Endothelial cell (in vitro differentiated cells): ENCODE measurements at regions not wholly inside any gene's neighbourhood (a gene's known extent, or its start where the extent isn't known, plus 50 kb on each side); places are given as distances from the start of the nearest gene placed in this dataset.

Experiments
- DNase-seq: peaks from one replicate; pipeline ENCODE4 v3.0.0; 2021; ENCODE audit warnings: low spot score
- H3K27ac Mint-ChIP-seq: one replicate; pipeline ENCODE4 v1.8.0; 2021; ENCODE audit warnings: mixed read lengths, inconsistent platforms; ENCODE audit not compliant: unreplicated experiment
- H3K27me3 Mint-ChIP-seq: one replicate; pipeline ENCODE4 v1.8.0; 2021; ENCODE audit warnings: mild to moderate bottlenecking, moderate library complexity, mixed read lengths, inconsistent platforms; ENCODE audit not compliant: unreplicated experiment
- H3K36me3 Mint-ChIP-seq: one replicate; pipeline ENCODE4 v1.8.0; 2021; ENCODE audit warnings: mild to moderate bottlenecking, low read depth, mixed read lengths, inconsistent platforms; ENCODE audit not compliant: unreplicated experiment
- H3K4me1 Mint-ChIP-seq: one replicate; pipeline ENCODE4 v1.8.0; 2021; ENCODE audit warnings: mild to moderate bottlenecking, mixed read lengths, inconsistent platforms; ENCODE audit not compliant: unreplicated experiment
- H3K4me3 Mint-ChIP-seq: one replicate; pipeline ENCODE4 v1.8.0; 2021; ENCODE audit warnings: mild to moderate bottlenecking, mixed read lengths, inconsistent platforms; ENCODE audit not compliant: unreplicated experiment
- H3K9me3 Mint-ChIP-seq: one replicate; pipeline ENCODE4 v1.8.0; 2021; ENCODE audit warnings: mixed read lengths, inconsistent platforms; ENCODE audit not compliant: unreplicated experiment
- TF ChIP-seq, protein P1 (sequence below): fragments of 200-600 bp; sonication (generic); IDR thresholded peaks from one replicate; pipeline ENCODE4 v1.5.0; 2021; ENCODE audit warnings: antibody characterized with exemption; ENCODE audit not compliant: unreplicated experiment

- no peak overlapping the region for H3K27ac Mint-ChIP-seq
- H3K4me3 Mint-ChIP-seq = no peak overlapping the region
- no peaks in the 10 kb centered on the region for H3K27me3 Mint-ChIP-seq
- H3K36me3 Mint-ChIP-seq = no peaks in the 10 kb centered on the region
- no peak for DNase-seq
- peaks cover 10% of the 10 kb centered on the region for H3K4me1 Mint-ChIP-seq
- TF ChIP-seq, protein P1, sequence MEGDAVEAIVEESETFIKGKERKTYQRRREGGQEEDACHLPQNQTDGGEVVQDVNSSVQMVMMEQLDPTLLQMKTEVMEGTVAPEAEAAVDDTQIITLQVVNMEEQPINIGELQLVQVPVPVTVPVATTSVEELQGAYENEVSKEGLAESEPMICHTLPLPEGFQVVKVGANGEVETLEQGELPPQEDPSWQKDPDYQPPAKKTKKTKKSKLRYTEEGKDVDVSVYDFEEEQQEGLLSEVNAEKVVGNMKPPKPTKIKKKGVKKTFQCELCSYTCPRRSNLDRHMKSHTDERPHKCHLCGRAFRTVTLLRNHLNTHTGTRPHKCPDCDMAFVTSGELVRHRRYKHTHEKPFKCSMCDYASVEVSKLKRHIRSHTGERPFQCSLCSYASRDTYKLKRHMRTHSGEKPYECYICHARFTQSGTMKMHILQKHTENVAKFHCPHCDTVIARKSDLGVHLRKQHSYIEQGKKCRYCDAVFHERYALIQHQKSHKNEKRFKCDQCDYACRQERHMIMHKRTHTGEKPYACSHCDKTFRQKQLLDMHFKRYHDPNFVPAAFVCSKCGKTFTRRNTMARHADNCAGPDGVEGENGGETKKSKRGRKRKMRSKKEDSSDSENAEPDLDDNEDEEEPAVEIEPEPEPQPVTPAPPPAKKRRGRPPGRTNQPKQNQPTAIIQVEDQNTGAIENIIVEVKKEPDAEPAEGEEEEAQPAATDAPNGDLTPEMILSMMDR = no peak
- H3K9me3 Mint-ChIP-seq = no peaks in the 10 kb centered on the region
Observed at GRCh38 chr6:113774127-113774825, 82.9 kb upstream of the MARCKS start.

- H3K9me3 Mint-ChIP-seq = no peaks in the 10 kb centered on the region
- no peaks in the 10 kb centered on the region for H3K27me3 Mint-ChIP-seq
- no peak overlapping the region for H3K4me3 Mint-ChIP-seq
- no peaks in the 10 kb centered on the region for H3K36me3 Mint-ChIP-seq
- DNase-seq = no peak
- H3K4me1 Mint-ChIP-seq = peaks cover 10% of the 10 kb centered on the region
- H3K27ac Mint-ChIP-seq = no peak overlapping the region
- TF ChIP-seq, protein P1 = no peak
Observed at GRCh38 chr6:113776998-113777397, 80.1 kb upstream of the MARCKS start.

GRCh38 chr6:113777601-113778000, 79.5 kb upstream of the MARCKS start:
- Mint-ChIP-seq H3K9me3 (no peaks in the 10 kb centered on the region), H3K27ac (no peak overlapping the region), H3K27me3 (no peaks in the 10 kb centered on the region), H3K4me1 (peaks cover 10% of the 10 kb centered on the region), H3K4me3 (no peak overlapping the region), H3K36me3 (no peaks in the 10 kb centered on the region)
- TF ChIP-seq, protein P1 = no peak
- no peak for DNase-seq

- TF ChIP-seq, protein P1 = no peak
- Mint-ChIP-seq H3K9me3 (no peaks in the 10 kb centered on the region), H3K4me3 (no peak overlapping the region), H3K4me1 (no peaks in the 10 kb centered on the region), H3K36me3 (no peaks in the 10 kb centered on the region), H3K27ac (no peak overlapping the region), H3K27me3 (no peaks in the 10 kb centered on the region)
- DNase-seq = no peak
Observed at GRCh38 chr6:113779656-113780055, 77.5 kb upstream of the MARCKS start.

DNA sequence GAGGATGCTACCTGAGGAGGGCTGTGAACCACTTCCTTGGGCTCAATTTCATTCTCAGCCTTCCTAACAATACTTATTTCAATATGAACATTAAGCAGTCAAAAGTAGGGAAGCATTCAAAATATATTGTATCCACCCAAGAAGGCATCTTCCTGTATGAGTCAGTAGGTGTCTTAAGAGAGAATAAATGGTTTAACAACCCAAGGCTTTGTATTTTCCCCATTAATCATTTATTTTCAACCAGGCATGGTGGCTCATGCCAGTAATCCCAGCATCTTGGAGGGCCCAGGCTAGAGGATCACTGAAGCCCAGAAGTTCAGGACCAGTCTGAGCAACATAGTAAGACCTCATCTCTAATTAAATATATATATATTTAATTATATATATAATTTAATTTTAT, 74.5 kb upstream of the MARCKS start:
- no peaks in the 10 kb centered on the region for H3K9me3 Mint-ChIP-seq
- no peaks in the 10 kb centered on the region for H3K4me1 Mint-ChIP-seq
- TF ChIP-seq, protein P1 = no peak
- no peak overlapping the region for H3K4me3 Mint-ChIP-seq
- H3K27ac Mint-ChIP-seq = no peak overlapping the region
- DNase-seq = no peak
- no peaks in the 10 kb centered on the region for H3K36me3 Mint-ChIP-seq
- H3K27me3 Mint-ChIP-seq = no peaks in the 10 kb centered on the region
